ENCODE measurements at regions not wholly inside any gene's neighbourhood (a gene's known extent, or its start where the extent isn't known, plus 50 kb on each side); places are given as distances from the start of the nearest gene placed in this dataset.

DNA sequence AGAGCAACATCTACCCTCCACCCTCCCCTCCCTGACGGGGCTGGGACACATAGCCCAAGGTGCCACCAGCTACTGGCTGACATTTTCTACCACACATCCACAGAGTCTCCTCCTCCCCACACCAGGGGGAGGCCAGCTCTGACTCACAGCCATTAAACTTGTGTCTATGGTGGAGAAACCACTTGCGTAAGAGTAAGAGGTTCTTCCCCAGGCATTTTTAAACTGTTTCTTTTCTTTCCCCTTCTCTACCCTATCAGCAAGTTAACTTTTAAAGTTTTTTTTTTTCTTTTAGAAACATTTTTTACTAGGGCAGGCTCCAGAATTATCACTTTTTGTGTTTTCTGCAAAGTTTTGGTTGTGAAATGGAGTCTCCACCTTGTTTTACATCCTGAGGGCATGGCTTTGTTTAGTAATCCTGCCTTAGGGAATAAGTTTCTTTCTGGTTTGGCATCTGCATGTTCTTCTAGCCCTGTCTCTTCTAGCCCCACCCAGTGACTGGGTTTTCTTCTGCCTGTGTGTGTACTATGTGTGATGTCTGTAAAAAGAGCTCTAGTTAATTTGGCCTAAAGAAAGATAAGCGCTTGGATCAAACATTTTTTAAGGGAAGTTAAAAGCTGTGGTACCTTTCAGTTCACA is 148.8 kb upstream of the GADL1 start:
- H3K4me1 Mint-ChIP-seq (ENCODE audit: low read depth in 2 of 2), result peaks cover 0 to 4% of the 10 kb centered on the region in 2 donors
- H3K4me3 Mint-ChIP-seq, result no peak overlapping the region
- DNase-seq (ENCODE audit: low spot score), result no peak
- H3K36me3 Mint-ChIP-seq, result no peaks in the 10 kb centered on the region
- peaks cover 0 to 2% of the 10 kb centered on the region in 2 donors for H3K27me3 Mint-ChIP-seq
- ATAC-seq, result peak; percentile 54 to 88
- H3K9me3 Mint-ChIP-seq, result no peaks in the 10 kb centered on the region
- H3K27ac Mint-ChIP-seq, result peak overlapping the region in 1 of 2 donors; percentile 32

DNA sequence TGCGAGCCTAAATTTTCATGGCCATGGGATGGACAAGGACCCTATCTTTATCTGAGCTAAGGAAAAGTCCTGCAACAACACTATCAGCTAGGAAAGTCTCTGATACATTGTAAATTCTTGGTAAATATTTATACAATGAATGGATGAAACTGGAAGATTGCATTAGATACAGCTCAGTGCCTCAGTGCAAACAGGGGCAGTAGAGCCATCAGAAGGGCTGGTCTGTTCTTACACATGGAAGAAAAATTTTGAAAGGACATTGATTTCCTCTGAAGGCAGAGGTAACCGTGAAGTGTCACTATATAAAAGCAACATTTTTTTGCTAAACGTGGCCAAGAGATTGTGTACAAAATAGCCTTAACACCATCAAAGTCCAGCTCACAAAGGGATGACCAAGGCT is 153.2 kb upstream of the GADL1 start:
- peaks cover 12 to 13% of the 10 kb centered on the region in 2 donors for H3K27me3 Mint-ChIP-seq
- no peak overlapping the region for H3K4me3 Mint-ChIP-seq
- H3K9me3 Mint-ChIP-seq, result peaks cover 2% of the 10 kb centered on the region
- peaks cover 10% of the 10 kb centered on the region for H3K36me3 Mint-ChIP-seq
- no peak for DNase-seq (ENCODE audit: low spot score)
- H3K4me1 Mint-ChIP-seq (ENCODE audit: low read depth in 2 of 2), result peaks cover 0 to 4% of the 10 kb centered on the region in 2 donors
- no peak for ATAC-seq
- no peak overlapping the region for H3K27ac Mint-ChIP-seq

DNA sequence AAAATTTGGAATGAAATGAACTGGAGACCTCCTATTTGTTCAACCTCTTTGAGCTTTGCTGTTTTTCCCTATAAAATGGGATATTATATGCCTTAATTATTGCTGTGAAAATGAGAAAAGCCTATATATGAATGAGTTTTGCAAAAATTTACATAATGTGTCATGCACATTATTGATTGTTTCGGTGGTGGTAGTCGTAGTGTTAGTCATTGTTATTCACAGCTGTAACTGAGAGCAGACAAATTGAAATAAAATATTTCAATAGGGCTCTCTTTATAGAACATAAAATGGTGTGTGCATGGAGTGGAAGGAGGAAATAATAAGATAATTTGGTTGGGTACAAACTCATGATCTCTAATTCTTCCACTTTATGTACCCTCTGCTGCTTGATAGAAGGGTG is 153.7 kb upstream of the GADL1 start:
- Mint-ChIP-seq H3K9me3 (peaks cover 2% of the 10 kb centered on the region), H3K4me3 (no peak overlapping the region), H3K36me3 (peaks cover 10% of the 10 kb centered on the region), H3K4me1 (ENCODE audit: low read depth in 2 of 2) (peaks cover 0 to under 1% of the 10 kb centered on the region in 2 donors), H3K27ac (no peak overlapping the region), H3K27me3 (peaks cover 12 to 13% of the 10 kb centered on the region in 2 donors)
- ATAC-seq (no peak), DNase-seq (ENCODE audit: low spot score) (no peak)

DNA sequence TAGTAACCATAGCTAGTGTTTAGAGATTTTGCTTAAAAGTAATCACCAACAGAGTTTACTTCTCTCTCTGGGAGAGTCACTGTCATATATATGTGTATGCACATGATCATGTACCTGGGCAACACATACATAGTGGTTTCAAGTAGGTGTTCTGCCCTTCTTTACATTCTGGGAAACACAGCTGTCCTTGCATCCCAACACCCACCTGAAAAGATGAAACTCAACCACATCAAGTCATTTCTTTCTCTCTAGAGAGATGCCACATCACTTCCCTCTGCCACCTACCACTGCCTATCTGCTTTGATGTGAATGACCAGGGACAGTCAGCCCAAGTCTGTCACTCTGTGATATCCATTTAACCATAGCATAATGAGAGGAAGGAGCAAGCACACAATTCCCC is 155.8 kb upstream of the GADL1 start:
- H3K27ac Mint-ChIP-seq, result no peak overlapping the region
- peaks cover 12 to 13% of the 10 kb centered on the region in 2 donors for H3K27me3 Mint-ChIP-seq
- H3K4me1 Mint-ChIP-seq (ENCODE audit: low read depth in 2 of 2), result no peaks in the 10 kb centered on the region
- DNase-seq (ENCODE audit: low spot score) (no peak), ATAC-seq (peak in 1 of 2 donors; percentile 11)
- peaks cover 2% of the 10 kb centered on the region for H3K9me3 Mint-ChIP-seq
- no peak overlapping the region for H3K4me3 Mint-ChIP-seq
- H3K36me3 Mint-ChIP-seq, result peaks cover 10% of the 10 kb centered on the region

DNA sequence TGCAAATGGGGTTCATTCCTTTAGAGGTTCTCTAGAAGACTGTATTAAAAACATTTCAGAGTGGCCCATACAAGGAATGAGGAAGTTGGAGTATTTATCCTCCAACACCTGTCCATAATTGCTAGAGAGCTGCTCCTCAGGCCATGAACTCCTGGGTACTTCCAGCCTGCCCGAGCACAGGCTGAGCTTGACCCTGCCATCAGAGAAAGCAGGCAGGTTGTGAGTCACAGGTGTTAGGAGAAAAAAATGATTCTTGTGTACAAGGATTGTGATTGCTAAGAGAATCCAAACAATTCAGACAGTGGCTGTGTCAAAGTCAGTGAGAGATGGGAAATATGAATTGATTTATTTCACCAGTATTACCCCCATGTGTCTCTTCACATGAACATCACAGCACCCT is 156.8 kb upstream of the GADL1 start:
- H3K4me3 Mint-ChIP-seq, result no peak overlapping the region
- peaks cover 12 to 13% of the 10 kb centered on the region in 2 donors for H3K27me3 Mint-ChIP-seq
- ATAC-seq (no peak), DNase-seq (ENCODE audit: low spot score) (no peak)
- no peaks in the 10 kb centered on the region for H3K4me1 Mint-ChIP-seq (ENCODE audit: low read depth in 2 of 2)
- peaks cover 10% of the 10 kb centered on the region for H3K36me3 Mint-ChIP-seq
- H3K27ac Mint-ChIP-seq, result no peak overlapping the region
- H3K9me3 Mint-ChIP-seq, result peaks cover 2% of the 10 kb centered on the region

DNA sequence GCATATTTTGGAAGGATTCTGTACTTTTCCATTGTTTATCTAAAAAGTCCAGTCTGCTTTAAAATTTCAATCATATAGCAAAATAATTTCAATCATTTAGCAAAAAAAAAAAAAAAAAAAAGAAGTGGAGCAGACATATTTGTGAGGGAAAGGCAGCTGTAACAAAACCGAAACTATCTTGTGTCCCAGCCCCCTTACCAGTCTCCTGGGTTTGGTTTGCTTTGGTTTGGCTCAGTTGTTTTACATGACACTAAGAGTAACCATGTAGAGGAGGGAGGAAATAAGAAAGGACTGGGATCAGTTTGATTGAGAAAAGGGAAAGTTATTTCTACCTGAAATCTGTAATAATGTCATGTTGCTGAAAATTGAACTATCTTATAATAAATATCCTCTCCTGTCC is 158.8 kb upstream of the GADL1 start:
- no peak overlapping the region for H3K27ac Mint-ChIP-seq
- DNase-seq (ENCODE audit: low spot score) (no peak), ATAC-seq (no peak)
- peaks cover 10% of the 10 kb centered on the region for H3K36me3 Mint-ChIP-seq
- H3K9me3 Mint-ChIP-seq, result peaks cover 2% of the 10 kb centered on the region
- peaks cover 10 to 13% of the 10 kb centered on the region in 2 donors for H3K27me3 Mint-ChIP-seq
- no peaks in the 10 kb centered on the region for H3K4me1 Mint-ChIP-seq (ENCODE audit: low read depth in 2 of 2)
- no peak overlapping the region for H3K4me3 Mint-ChIP-seq

DNA sequence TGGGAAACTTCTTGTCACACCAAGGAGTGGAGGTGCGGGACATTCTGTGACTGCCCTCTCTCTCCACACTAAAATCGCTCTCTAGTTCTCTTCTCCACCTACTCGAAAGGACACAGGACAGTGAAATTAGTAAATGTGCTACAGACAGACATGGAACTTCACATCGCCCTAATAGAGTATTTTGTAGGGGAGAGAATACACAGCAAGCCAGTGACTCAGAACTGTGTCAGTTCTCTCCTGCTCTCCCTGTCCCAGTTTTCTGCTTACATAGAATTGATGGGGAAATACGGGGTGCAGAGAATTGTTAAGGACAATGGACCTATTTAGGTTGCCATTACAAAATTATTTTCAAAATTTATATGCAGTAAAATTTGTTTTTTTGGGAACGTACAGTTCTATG is 159.6 kb upstream of the GADL1 start:
- H3K4me3 Mint-ChIP-seq, result no peak overlapping the region
- H3K27me3 Mint-ChIP-seq, result peaks cover 12 to 18% of the 10 kb centered on the region in 2 donors
- H3K9me3 Mint-ChIP-seq, result peaks cover 2% of the 10 kb centered on the region
- no peaks in the 10 kb centered on the region for H3K4me1 Mint-ChIP-seq (ENCODE audit: low read depth in 2 of 2)
- ATAC-seq (no peak), DNase-seq (ENCODE audit: low spot score) (no peak)
- no peak overlapping the region for H3K27ac Mint-ChIP-seq
- peaks cover 15% of the 10 kb centered on the region for H3K36me3 Mint-ChIP-seq

DNA sequence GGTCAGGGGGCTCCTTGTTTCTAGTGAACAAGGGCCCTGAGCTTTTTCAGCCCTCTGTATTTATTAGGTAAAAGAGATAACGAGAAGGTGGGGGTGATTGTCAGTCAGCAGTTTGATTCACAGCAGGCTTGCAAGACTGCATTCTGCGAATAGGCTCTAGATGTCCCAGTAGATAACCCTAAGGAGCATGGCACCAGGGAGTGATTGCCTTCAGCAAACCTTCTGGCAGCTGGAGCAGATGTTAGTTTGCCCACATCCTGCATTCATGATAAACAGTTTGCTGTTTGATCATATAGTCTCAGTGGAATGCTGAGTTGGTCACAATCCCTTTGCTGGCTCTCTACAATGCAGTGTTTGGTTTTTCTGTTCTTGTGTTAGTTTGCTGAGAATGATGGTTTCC is 161.3 kb upstream of the GADL1 start:
- ATAC-seq, result no peak
- H3K27me3 Mint-ChIP-seq, result peaks cover 7 to 11% of the 10 kb centered on the region in 2 donors
- peaks cover 21% of the 10 kb centered on the region for H3K36me3 Mint-ChIP-seq
- no peak overlapping the region for H3K27ac Mint-ChIP-seq
- peaks cover 8% of the 10 kb centered on the region for H3K9me3 Mint-ChIP-seq
- no peak for DNase-seq (ENCODE audit: low spot score)
- H3K4me1 Mint-ChIP-seq (ENCODE audit: low read depth in 2 of 2), result no peaks in the 10 kb centered on the region
- H3K4me3 Mint-ChIP-seq, result no peak overlapping the region

DNA sequence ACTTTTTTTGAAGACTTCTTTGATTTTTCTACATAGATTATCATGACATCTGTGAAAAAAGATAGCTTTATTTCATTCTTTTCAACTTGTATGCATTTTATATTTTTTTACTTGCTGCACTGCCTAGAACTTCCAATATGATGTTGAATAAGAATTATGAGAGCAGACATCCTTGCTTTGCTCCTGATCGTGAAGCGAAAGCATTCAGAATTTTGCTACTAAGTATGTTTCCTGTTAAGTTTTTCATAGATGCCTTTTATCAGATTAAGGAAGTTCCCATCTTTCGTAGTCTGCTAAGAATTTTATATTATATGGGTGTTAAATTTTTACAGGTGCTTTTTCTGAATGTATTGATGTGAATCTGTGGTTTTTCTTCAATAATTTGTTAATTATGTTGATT is 163.4 kb upstream of the GADL1 start:
- Mint-ChIP-seq H3K27me3 (peaks cover 5 to 7% of the 10 kb centered on the region in 2 donors), H3K27ac (no peak overlapping the region), H3K36me3 (peaks cover 21% of the 10 kb centered on the region), H3K9me3 (peaks cover 7% of the 10 kb centered on the region), H3K4me3 (no peak overlapping the region), H3K4me1 (ENCODE audit: low read depth in 2 of 2) (no peaks in the 10 kb centered on the region)
- DNase-seq (ENCODE audit: low spot score) (no peak), ATAC-seq (no peak)

DNA sequence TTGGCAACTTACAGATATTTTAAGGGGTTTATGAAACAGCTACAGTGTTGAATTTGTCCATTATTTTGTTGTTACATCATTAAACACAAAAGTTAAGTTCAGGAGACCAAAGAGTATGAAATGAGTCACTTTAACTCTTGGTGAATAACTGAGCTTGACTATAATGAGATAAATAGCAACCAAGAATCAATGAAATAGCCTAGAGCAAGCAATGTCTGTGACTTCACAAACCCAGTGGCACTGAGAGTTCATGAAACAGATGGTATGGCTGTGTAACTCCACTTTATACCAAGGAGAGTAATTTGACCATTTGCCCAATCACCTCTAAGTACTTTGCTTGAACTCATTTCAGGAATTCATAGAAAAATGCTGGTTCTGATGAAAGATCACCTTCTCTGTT is 169.6 kb upstream of the GADL1 start:
- DNase-seq (ENCODE audit: low spot score) (no peak), ATAC-seq (no peak)
- H3K36me3 Mint-ChIP-seq, result peaks cover 17% of the 10 kb centered on the region
- peaks cover 9% of the 10 kb centered on the region in 2 donors for H3K27me3 Mint-ChIP-seq
- no peaks in the 10 kb centered on the region for H3K4me1 Mint-ChIP-seq (ENCODE audit: low read depth in 2 of 2)
- no peak overlapping the region for H3K4me3 Mint-ChIP-seq
- no peak overlapping the region for H3K27ac Mint-ChIP-seq
- peaks cover 7% of the 10 kb centered on the region for H3K9me3 Mint-ChIP-seq

DNA sequence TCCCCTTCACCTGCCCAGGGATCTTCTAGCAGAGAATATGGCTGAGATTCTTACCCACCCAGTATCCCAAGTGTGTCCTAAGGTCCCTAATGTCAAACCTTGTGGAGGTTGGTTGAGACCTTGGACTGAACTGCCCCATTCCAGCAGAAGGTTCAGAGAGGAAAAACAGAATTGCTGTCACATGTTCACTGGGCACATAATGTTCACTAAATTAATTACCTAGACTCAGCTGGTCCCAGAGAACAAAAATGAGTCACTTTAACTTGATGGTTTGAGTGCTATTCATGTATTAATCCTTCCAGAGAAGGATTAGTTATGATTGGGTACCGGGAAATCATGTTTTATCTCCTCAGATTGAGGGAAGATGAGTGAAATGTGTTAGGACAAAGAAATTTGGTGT is 171.3 kb upstream of the GADL1 start:
- ATAC-seq (no peak), DNase-seq (ENCODE audit: low spot score) (no peak)
- peaks cover 9 to 23% of the 10 kb centered on the region in 2 donors for H3K27me3 Mint-ChIP-seq
- H3K36me3 Mint-ChIP-seq, result peaks cover 9% of the 10 kb centered on the region
- no peak overlapping the region for H3K27ac Mint-ChIP-seq
- H3K9me3 Mint-ChIP-seq, result peaks cover 1% of the 10 kb centered on the region
- no peak overlapping the region for H3K4me3 Mint-ChIP-seq
- no peaks in the 10 kb centered on the region for H3K4me1 Mint-ChIP-seq (ENCODE audit: low read depth in 2 of 2)

DNA sequence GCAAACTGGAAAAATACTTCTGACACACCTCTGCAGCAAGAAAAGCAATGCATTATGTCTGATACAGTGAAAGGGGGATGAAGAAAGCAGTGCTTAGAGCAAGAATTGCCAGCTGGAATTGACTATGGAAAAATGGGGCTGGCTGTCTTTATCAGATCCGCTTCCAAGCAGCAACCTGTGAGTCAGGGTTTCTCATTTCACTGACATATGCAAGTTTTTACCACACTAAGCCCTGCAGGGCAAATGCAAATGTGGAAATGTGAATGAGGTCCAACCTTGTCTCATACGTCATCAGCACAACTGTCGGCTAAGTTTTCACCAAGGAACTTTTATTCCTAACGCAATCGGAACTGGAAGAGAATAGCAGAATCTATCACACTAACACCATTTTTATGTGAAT is 172.5 kb upstream of the GADL1 start:
- H3K4me1 Mint-ChIP-seq (ENCODE audit: low read depth in 2 of 2), result no peaks in the 10 kb centered on the region
- H3K36me3 Mint-ChIP-seq, result no peaks in the 10 kb centered on the region
- no peak overlapping the region for H3K4me3 Mint-ChIP-seq
- DNase-seq (ENCODE audit: low spot score) (no peak), ATAC-seq (no peak)
- H3K9me3 Mint-ChIP-seq, result no peaks in the 10 kb centered on the region
- H3K27me3 Mint-ChIP-seq, result peaks cover 9 to 25% of the 10 kb centered on the region in 2 donors
- no peak overlapping the region for H3K27ac Mint-ChIP-seq

DNA sequence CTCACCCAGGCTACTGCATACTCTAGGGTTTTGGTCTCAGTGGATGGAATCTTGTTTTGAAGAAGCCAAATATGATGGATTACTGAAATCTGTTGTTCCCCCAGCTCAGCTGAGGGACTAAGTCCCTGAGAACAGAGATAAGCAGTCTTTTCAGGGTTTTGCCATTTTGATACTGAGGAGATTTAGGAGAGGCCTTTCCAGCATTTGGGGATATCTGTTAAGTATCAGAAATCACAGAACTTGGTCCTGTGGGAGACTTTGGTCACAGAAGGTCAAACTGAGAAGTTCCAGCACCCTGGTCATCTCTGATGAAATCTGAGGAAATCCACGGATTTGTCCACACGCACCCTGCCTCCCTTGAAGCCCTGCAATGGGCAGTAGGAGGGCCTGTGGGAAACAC is 181.0 kb upstream of the GADL1 start:
- no peak overlapping the region for H3K4me3 Mint-ChIP-seq
- no peak for DNase-seq (ENCODE audit: low spot score)
- H3K27ac Mint-ChIP-seq, result no peak overlapping the region
- ATAC-seq, result no peak
- H3K4me1 Mint-ChIP-seq (ENCODE audit: low read depth in 2 of 2), result peaks cover 4 to 7% of the 10 kb centered on the region in 2 donors
- no peaks in the 10 kb centered on the region for H3K9me3 Mint-ChIP-seq
- peaks cover 4% of the 10 kb centered on the region for H3K36me3 Mint-ChIP-seq
- H3K27me3 Mint-ChIP-seq, result peaks cover 3 to 5% of the 10 kb centered on the region in 2 donors

DNA sequence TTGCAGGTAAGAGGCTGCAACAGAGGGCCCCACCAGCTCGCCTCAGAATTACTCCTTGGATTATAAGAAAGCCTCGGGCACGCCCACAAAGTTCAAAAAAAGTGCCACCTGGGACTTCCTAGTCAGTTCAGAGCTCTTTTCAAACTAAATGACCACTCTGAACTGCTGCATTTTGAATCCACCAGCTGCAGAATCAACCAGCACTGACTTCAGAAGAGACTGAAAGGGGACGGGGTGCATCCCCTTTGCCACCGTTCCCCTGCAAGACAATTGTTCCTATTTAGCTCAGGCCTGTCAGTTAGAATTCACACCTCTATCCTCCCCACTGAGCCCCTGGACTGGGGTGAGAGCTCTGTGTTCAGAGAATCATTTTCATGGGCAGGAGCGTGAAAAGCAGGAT is 181.4 kb upstream of the GADL1 start:
- no peak overlapping the region for H3K4me3 Mint-ChIP-seq
- no peak for DNase-seq (ENCODE audit: low spot score)
- peaks cover 4 to 7% of the 10 kb centered on the region in 2 donors for H3K4me1 Mint-ChIP-seq (ENCODE audit: low read depth in 2 of 2)
- H3K27me3 Mint-ChIP-seq, result peaks cover 0 to under 1% of the 10 kb centered on the region in 2 donors
- peaks cover 4% of the 10 kb centered on the region for H3K36me3 Mint-ChIP-seq
- no peaks in the 10 kb centered on the region for H3K9me3 Mint-ChIP-seq
- no peak overlapping the region for H3K27ac Mint-ChIP-seq
- no peak for ATAC-seq
